GM21576 (cell line): ENCODE measurements at regions not wholly inside any gene's neighbourhood (a gene's known extent, or its start where the extent isn't known, plus 50 kb on each side); places are given as distances from the start of the nearest gene placed in this dataset.

Experiments
- ATAC-seq: cut with Tn5 transposase; IDR thresholded peaks from one replicate; pipeline ENCODE4 v1.9.1; 2021; ENCODE audit warnings: mild to moderate bottlenecking, moderate library complexity; ENCODE audit not compliant: unreplicated experiment

DNA sequence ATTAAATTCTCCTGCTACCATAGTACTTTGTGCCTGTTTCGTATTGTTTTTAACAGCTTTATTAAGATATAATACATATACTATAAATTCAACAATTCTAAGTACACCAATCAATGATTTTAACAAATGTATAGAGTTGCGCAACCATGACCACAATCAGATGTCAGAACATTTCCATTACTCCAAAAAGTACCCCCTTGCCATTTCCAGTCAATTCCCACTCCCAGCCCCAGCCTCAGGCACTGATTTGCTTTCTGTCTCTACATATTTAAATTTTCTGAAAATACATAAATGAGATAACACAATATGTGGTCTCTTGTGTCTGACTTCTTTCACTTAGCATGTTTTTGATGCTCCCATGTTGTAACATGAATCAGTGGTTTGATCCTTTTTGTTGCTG lies 193.9 kb downstream of the FIGN start:
- no peak for ATAC-seq

DNA sequence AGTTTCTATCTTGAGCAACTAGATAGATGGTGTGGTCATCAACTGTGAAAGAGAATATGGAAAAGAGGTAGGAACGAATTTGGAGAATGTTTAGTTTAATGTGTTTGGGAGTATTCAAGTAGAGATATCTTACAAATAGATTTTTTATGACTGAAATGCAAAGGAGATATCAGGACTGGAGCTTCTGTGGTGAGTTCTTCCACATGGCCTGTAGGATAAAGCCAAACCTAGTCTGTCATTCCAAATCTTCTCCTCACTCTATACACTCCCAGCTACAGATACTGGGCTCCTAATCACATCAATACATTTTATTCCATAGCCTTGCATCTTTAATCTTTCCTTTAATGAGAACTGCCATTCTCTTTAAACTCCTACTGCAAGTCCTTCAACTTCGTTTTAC lies 194.3 kb downstream of the FIGN start:
- ATAC-seq, result no peak

DNA sequence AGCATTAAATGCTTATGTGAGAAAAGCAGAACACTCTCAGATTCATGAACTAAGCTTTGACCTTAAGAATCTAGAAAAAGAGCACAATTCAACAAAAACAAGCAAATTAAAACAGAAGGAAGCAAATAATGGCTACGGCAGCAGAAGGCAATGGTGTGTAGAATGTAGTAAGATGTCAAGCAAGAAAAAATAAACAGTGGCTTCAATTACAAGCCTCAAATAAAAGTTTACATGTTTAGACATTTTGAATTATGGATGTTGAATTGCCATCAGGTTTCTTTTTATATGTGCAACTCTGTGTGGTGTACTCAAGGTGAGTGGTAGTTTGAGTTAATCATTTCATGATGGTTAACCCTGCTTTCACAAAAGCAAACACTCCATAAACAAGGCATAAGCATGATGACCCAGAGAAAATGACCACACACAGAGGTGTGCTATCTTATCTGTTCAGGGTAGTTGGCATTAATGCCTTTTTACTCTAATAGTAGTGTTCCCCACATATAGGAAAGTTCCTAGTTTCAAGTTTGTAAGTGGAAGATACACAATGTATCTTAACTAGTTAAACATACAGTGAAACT lies 207.1 kb downstream of the FIGN start:
- no peak for ATAC-seq

DNA sequence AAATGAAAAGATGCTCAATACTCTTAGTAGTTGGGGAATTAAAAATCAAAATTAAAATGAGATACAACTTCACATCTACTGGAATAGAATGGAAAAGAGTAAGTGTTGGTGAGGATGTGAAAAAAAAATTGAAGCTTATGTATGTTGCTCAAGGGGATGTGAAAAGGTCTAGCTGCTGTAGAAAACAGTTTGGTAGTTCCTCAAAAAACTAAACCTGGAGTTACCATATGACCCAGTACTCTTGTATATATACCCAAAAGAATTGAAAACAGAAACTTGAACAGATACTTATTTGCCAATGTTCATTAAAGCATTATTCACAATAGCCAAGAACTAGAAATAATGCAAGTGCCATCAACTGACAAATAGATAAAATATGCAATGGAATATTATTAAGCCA lies 208.4 kb downstream of the FIGN start:
- ATAC-seq, result no peak

DNA sequence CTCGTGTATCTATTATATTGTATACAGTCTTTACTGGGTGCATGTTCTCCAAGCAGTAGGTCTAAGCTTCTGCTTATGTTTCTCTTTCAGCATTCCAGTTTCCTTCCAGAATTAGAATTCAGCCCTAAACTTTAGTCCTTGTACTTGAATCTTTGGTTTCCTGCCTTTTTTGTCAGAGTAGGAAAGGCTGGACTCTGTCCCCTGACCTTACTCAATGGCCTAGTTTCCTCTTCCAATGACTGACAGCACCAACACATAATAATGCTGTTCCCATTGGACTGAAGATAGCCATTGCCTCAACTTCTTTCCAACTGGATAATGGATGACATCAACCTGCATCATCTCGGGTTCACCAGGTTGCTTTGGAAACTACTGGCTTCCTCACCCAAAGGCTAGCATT lies 217.0 kb downstream of the FIGN start:
- ATAC-seq, result no peak

DNA sequence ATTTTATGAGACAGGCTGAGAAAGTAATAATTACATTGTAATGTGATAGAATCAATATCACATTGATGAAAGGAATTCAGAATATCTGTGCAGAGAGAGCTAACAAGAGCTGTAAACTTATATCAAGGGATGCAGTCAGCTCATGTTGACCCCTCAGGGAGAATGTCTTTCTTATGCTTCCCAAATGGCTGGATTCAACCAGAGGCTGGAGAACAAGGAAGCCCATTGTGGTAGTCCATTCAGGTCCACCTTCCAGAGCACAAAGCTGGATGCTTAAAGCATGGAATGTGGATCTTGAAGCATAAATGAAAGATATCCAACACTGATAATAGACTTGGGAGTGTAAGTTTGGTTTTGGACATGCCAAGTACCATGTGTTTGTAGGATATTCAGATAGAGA lies 220.0 kb downstream of the FIGN start:
- ATAC-seq, result no peak

DNA sequence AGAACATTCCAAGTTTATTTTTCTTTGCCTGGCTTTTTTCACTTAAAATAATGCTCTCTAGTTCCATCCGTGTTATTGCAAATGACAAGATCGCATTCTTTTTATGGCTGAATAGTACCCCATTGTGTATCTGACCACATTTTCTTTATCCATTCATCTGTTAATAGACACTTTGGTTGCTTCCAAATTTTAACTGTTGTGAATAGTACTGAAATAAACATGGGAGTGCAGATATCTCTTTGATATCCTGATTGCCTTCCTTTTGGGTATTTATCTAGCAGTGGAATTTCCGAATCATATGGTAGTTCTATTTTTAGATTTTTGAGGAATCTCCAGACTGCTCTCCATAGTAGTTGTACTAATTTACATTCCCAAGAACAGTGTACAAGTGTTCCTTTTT lies 230.5 kb downstream of the FIGN start:
- no peak for ATAC-seq

DNA sequence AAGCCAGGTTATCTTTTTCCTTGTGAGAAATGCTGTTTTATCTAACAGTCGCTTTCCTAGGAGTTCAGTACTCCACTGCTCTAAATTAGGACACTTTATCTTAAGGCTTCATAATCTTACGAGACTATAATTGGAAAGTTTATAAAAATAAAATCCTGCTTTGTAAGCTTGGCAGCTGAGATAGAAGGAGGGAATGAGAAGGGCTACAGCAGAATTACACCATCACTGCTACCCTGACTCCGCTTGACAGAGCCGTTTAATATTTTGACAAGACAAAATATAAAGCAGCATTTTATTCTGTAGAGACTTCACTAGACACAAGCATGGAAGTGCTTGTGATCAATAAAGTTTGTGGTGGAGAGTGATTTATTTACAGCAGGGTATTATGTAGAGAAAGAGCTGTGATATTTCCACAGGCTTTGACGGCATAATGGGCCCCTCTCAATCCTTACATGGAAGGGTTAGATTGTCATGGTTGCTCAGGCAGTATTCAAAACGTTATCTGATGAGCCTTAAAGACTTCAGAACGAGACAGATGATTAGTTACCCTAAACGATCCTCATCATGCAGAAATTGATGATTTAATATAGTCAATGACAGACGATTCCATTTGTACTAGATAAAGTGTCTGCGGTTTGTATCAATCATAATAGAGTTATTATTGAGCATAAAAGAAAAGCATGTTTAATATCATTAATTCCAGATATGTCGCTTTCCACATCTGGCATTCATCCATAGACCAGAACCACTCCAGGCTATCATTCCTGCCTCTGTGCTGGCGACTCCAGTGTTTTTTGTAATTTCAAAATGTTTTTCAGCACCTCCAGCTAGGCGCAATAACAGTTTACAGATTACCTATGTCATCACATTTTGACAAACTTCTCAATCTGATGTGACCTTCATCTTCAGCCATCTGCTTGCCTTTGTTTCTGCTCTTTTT lies 242.2 kb downstream of the FIGN start:
- ATAC-seq, result no peak

DNA sequence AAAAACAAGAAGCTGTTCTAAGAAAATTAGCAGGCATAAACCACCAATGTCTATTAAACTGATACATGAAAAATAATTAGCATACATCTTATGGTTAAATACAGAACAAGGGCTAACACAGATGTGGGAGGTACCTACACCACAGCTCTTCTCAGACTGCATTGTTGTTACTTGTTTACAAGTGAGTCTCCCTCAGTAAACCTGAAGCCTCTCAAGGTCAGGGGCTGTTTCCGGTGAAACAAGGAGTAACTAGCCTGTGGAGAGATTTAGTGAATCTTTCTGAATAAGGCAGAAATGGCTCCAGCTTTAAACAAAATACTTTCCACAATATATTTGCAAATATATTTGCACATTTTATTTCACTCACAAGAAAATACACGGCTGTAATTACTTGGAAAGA lies 244.0 kb downstream of the FIGN start:
- ATAC-seq, result no peak

DNA sequence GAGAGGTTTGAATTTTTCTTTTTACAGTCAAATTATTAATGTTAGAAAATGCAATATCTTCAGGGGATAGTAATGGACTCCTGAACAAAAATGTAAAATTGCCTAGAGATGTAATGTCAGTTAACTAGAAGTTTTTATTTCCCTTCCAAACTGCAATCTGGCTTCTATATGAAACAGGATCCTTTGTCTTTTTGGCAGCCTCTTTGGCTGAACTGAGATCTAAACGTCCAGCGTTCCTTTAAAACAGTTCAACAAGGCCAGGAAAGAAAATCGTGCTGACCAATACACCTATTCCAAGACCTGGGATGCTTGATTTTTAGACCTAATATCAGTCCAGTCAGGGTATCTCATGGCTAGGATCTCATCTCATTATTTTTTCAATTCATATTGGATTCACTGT lies 245.5 kb downstream of the FIGN start:
- no peak for ATAC-seq

DNA sequence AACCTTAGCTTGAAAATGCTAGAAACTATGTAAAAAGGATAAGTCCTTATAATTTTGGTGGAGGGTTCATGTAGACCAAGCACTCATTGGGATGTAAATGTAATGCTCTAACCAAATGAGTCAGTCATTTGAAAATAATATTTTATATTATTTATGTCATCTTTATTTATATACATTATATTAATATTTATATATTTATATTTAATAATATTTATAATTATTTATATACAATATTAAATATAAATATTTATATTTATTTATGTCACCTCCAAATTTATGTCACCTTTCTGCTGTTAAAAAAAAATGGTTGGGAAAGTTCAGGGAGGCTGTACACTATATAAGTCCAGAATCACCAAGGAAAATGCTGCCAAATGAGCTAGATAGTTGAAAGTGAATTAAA lies 254.3 kb downstream of the FIGN start:
- no peak for ATAC-seq

DNA sequence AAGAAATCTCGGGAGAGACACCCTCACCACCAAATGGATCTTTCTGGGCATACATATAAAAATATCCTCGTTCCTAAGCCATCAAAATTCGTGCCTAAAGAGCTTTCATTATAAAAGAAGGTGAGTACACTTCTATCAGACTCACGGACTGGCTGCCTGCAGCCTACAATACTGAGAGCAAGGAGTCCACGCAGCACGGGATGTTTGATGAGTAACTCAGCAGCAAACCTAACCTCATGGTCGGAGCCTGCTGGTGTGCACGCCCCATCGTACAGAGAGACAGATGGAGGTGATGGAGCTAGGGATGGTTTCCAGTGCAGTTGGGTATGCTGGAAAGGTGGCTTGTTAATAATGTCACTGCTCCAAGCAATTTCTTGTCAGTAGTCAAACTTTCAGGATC lies 256.2 kb downstream of the FIGN start:
- no peak for ATAC-seq

DNA sequence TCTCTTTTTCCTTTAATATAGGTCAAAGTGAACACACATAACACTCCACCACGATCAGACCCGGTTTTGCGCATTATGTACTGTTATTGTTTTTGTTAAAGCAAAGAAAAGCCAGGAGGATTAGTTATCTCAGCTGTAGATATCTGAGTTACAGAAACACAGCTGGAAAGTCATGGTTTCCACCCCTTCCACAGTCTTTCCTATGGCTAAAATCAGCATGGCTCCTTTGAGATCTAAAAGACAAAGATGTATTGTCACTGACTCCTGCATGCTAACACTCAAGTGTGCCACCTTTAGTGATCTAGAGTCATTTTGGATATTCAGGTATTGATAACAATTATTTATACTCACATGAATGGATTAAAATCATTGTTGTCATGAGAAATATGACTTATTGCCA lies 260.0 kb downstream of the FIGN start:
- ATAC-seq, result no peak

DNA sequence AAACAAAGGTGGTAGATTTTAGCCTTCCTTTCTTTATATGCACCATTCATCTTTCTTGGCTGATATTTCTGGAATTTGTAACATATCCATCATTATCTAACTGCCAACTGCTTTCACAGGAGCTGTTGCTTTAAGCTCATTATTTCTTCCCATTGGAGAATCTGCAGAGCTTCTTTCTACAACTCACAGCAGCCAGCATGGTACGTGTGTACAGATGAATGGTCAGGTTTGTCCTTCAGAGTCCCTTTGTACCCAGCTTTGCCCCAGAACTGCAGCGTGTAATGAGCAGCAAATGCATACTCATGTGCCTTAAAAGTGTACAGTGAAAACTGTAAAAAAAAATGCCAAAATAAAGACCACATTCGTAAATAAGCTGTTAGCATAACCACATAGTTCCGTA lies 260.9 kb downstream of the FIGN start:
- ATAC-seq, result no peak

DNA sequence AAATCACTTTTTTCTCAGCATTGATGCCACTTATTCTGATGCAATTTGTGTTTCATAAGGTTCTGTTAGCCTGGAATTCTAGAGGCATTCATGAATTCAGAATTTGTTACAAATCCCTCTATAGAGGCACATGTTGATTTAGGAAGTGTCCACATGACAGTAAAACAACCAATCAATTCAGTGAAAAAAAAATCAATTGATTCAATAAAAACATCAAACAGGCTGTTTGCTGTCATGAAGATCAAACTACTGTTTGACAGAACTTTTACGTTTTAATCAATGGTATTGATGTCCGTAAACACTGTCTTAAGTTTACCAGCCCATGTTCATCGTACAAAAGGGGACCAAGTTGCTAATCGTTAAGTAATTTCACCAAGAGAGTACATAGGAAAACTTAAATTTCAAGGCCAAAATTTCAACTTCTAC lies 261.5 kb downstream of the FIGN start:
- no peak for ATAC-seq

DNA sequence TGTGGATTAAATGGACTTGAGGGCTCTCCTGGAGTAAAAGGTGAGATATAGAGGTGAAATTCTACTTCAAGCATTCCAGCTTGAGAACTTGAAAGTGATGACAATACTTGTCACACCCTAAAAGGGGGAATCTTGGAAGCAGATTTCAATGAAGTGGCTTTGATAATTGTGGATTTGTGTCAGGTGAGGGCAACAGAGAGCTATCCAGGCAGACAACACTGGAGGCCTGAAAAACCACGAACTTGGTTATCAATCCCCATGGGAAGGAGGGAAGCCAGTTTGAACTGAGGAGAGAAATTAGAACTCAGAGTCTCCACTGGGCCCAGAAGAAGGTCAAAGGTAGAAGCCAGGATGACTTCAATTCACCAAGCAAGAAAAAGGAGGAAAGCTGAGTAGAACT lies 263.9 kb downstream of the FIGN start:
- ATAC-seq, result no peak

DNA sequence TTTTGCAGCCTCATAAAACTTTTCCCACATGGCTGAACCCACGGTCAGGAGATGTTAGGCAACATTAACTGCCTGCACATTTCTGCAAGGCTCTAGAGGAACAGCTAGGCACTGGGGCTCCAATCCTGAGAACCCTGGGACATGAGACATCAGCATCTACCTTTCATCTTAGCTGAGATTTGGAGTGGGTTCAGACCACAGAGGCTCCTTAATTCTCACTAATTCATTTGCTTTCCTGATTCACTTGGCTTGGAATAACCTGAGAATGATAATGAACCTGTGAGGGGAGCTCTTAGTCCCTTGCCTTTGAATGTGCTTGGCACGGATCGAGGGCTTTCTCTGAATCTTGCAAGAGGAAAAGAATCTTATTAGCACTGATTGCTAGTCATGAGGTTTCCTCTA lies 266.2 kb downstream of the FIGN start:
- no peak for ATAC-seq

DNA sequence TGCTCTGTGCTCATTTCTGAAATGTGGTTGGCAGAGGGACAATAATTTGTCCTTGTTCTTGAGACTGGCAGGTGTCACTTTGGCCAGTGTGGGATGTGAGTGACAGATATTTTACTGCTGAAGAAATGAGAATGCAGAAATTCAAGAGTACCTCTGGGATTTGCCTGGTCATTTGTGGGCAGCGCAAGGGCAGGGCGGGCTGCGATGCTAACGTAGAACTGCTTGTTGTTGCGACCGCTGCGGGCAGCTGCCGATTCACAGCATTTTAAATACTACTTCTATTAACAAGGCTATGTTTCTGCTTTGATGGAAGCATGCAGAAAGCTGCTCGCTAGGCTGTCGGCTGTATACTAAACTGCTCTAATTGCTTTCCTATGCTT lies 268.6 kb downstream of the FIGN start:
- no peak for ATAC-seq

DNA sequence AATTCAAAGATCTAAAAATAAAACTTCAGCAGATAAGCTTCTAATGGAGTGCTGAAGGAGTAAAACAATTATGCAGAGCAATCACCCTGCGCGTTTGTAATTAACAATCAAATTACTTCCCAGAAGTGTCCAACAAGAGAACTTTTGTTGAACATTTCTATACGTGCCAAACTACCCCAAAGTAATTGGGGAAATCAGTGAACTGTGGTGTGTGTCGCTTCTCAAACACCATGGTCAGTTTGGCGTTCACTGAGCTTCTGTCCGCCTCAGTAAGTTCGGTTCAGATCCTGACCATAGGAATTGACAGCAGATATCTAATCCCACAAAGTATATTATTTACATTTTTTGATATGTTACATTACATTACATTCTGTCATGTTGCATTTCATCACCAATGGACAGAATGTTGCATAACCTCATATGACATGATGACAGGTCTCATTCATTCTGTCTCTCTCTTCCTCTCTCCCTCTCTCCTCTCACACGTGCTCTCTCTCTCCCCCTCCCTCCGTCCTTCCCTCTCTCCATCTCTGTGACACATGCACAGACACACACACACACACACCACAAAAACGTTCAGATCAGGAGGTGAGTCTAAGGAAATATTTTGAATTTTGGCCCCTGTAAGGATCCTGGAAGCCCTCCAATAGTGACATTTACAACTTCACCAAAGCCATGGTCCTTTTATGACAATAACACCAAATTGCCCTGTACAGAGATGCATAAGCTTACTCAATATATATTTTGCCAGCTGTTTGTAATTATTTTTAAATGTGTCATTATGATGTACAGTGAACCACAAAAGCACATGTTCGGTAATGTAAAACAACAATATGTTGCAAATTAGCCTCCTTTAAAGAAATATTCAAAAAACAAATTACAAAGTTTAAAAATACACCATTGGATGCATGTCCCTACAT lies 269.2 kb downstream of the FIGN start:
- no peak for ATAC-seq

DNA sequence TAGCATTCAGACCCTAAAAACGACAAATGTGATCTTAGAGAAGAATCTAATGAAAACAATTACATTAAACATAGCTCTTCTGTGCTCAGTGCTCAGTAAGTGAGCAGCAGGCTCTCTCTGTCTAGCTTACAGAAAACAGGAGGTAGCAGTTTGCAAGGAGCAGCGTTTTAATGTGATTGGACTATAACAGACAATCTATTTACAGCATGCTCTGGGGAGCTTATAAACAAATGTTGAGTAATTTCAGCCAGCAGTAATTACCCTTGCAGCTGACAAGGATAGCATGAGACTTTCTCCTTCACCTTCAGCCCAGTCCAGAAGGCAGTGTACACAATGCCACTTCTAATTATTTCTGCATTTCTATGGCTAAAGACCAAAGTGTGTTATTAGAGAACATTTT lies 270.4 kb downstream of the FIGN start:
- no peak for ATAC-seq

DNA sequence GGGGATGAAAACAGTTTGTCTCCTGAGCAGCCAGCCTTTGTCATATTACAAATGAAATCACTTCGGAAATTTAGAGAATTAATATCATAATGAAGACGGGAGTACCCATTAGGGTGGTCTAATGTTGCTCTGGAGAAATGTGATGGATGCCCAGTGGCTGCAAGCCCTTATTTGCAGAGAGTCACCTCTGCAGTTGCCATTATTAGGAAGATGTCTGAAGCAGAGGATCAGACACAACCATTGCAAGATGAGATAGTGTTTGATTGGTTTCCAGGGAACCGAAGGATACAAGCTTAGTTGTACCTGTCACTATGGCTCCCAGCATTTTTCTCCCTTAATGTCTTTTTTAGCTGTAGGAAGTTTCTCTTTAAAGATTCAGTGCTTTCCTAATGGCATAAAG lies 272.4 kb downstream of the FIGN start:
- no peak for ATAC-seq

DNA sequence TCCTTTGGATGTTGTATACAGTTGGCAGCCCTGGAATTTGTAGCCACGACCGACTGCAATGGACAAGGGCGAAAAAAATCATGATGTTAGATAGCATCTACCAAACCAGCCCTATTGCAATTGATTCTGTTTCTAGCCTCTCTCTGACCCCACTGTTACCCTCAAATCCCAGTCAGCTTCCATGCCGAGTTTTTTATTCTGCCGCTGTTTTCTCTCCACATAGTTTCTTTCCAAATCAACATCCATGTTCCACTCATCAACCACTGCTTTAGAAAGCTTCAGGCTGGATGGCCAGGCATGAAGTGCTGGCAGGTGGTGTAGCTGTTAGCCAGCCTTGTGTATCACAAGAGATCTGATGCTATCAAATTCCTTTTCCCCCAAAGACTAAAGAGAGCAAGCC lies 272.8 kb downstream of the FIGN start:
- no peak for ATAC-seq
